ENCODE measurements at regions not wholly inside any gene's neighbourhood (a gene's known extent, or its start where the extent isn't known, plus 50 kb on each side); places are given as distances from the start of the nearest gene placed in this dataset.

GRCh38 chr4:10832806-10833628 is 148.4 kb upstream of the CLNK start:
- TF ChIP-seq POLR2A (IDR thresholded peaks at IDR 0.05) = no peak
- TF ChIP-seq CTCF (IDR thresholded peaks at IDR 0.05 in 4 of 5, conservative IDR thresholded peaks at IDR 0.05 in 1 of 5) = no peak

Data from gastrocnemius medialis (tissue), 4 donors.